Esophagus squamous epithelium (tissue), 4 donors: ENCODE measurements at regions not wholly inside any gene's neighbourhood (a gene's known extent, or its start where the extent isn't known, plus 50 kb on each side); places are given as distances from the start of the nearest gene placed in this dataset.

Experiments
- POLR2A ChIP-seq, 4 donors: fragments of 450-650 bp; IDR thresholded peaks; one replicate each; pipeline ENCODE4 v1.6.1; 2017; ENCODE audit warnings: antibody characterized with exemption in 4 of 4, mild to moderate bottlenecking in 4 of 4, moderate library complexity in 3 of 4
- TF ChIP-seq, protein P1 (sequence below), 6 experiments: fragments of 450-650 bp in 4 of 6; fragments of 200-600 bp in 2 of 6; sonication (generic) in 2 of 6; IDR thresholded peaks; one replicate each; pipeline ENCODE4 v1.5.1; 2016 to 2019; ENCODE audit warnings: antibody characterized with exemption in 6 of 6, mild to moderate bottlenecking in 4 of 6, moderate library complexity in 4 of 6

- TF ChIP-seq, protein P1, sequence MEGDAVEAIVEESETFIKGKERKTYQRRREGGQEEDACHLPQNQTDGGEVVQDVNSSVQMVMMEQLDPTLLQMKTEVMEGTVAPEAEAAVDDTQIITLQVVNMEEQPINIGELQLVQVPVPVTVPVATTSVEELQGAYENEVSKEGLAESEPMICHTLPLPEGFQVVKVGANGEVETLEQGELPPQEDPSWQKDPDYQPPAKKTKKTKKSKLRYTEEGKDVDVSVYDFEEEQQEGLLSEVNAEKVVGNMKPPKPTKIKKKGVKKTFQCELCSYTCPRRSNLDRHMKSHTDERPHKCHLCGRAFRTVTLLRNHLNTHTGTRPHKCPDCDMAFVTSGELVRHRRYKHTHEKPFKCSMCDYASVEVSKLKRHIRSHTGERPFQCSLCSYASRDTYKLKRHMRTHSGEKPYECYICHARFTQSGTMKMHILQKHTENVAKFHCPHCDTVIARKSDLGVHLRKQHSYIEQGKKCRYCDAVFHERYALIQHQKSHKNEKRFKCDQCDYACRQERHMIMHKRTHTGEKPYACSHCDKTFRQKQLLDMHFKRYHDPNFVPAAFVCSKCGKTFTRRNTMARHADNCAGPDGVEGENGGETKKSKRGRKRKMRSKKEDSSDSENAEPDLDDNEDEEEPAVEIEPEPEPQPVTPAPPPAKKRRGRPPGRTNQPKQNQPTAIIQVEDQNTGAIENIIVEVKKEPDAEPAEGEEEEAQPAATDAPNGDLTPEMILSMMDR (IDR thresholded peaks at IDR 0.05), result no peak
- TF ChIP-seq POLR2A (IDR thresholded peaks at IDR 0.05), result no peak
Observed at GRCh38 chr7:51601461-51601860, 284.9 kb upstream of the COBL start.
